DOHH2 (cell line): ENCODE measurements at regions not wholly inside any gene's neighbourhood (a gene's known extent, or its start where the extent isn't known, plus 50 kb on each side); places are given as distances from the start of the nearest gene placed in this dataset.
"Not testable (repeated sequence)": the region's sequence is repeated elsewhere in the genome, so short reads cannot be mapped to it uniquely, and the experiment has no call there.

ENCODE experiments used
- H3F3A ChIP-seq: fragments of 200-600 bp; sonication (generic), shearing (Covaris generic); 2 replicates; pipeline ENCODE4 v1.6.0; 2016; ENCODE audit warnings: antibody characterized with exemption, mild to moderate bottlenecking; ENCODE audit not compliant: control insufficient read depth, insufficient read depth
- H3K27ac ChIP-seq: fragments of 200-600 bp; sonication (generic); 2 replicates; pipeline ENCODE4 v1.5.1; 2014; ENCODE audit warnings: low read depth, mild to moderate bottlenecking, low read length, moderate library complexity
- H3K27me3 ChIP-seq: fragments of 200-600 bp; sonication (generic); 2 replicates; pipeline ENCODE4 v1.6.1; 2014; ENCODE audit warnings: mild to moderate bottlenecking, low read length, mixed read lengths; ENCODE audit not compliant: control insufficient read depth
- H3K36me3 ChIP-seq: fragments of 200-600 bp; sonication (generic); 2 replicates; pipeline ENCODE4 v1.6.1; 2014; ENCODE audit warnings: mild to moderate bottlenecking, low read length, moderate library complexity, mixed read lengths; ENCODE audit not compliant: control insufficient read depth
- H3K4me1 ChIP-seq: fragments of 200-600 bp; sonication (generic); 2 replicates; pipeline ENCODE4 v1.6.1; 2014; ENCODE audit warnings: mild to moderate bottlenecking, low read length, mixed read lengths; ENCODE audit not compliant: control insufficient read depth
- H3K4me2 ChIP-seq: fragments of 200-600 bp; sonication (generic); 2 replicates; pipeline ENCODE4 v1.6.0; 2014; ENCODE audit warnings: mild to moderate bottlenecking, low read length, moderate library complexity
- H3K4me3 ChIP-seq: fragments of 200-600 bp; sonication (generic); 2 replicates; pipeline ENCODE4 v1.5.1; 2014; ENCODE audit warnings: mild to moderate bottlenecking, low read length, mixed read lengths
- H3K79me2 ChIP-seq: fragments of 200-600 bp; sonication (generic); 2 replicates; pipeline ENCODE4 v1.6.1; 2014; ENCODE audit warnings: mild to moderate bottlenecking, low read length, mixed read lengths; ENCODE audit not compliant: control insufficient read depth
- H3K9me2 ChIP-seq: fragments of 200-600 bp; sonication (generic); replicated peaks from 2 replicates; pipeline ENCODE4 v1.6.1; 2014; ENCODE audit warnings: mild to moderate bottlenecking, low read length, mixed read lengths; ENCODE audit not compliant: control insufficient read depth
- H3K9me3 ChIP-seq: fragments of 200-600 bp; sonication (generic); 2 replicates; pipeline ENCODE4 v1.6.1; 2014; ENCODE audit warnings: antibody characterized with exemption, low read length, mixed read lengths; ENCODE audit not compliant: control insufficient read depth, insufficient read depth
- H4K20me1 ChIP-seq: fragments of 200-600 bp; sonication (generic); 2 replicates; pipeline ENCODE4 v1.6.0; 2014; ENCODE audit warnings: low read depth, mild to moderate bottlenecking, antibody characterized with exemption, low read length, moderate library complexity; ENCODE audit not compliant: control insufficient read depth, insufficient read depth
- CTCF ChIP-seq: fragments of 200-600 bp; sonication (generic); IDR thresholded peaks from one replicate; pipeline ENCODE4 v1.5.1; 2014; ENCODE audit warnings: antibody characterized with exemption, mild to moderate bottlenecking, low read depth, low read length; ENCODE audit not compliant: poor library complexity, severe bottlenecking
- EZH2phosphoT487 ChIP-seq: fragments of 200-600 bp; sonication (generic); IDR thresholded peaks from 2 replicates; pipeline ENCODE4 v1.6.1; 2017; ENCODE audit warnings: borderline replicate concordance, mild to moderate bottlenecking, antibody characterized with exemption, low read length, moderate library complexity, mixed read lengths

GRCh38 chr12:124160097-124160756 is 134.7 kb upstream of the RFLNA start:
- H3K4me1 ChIP-seq, result no peaks in the 10 kb centered on the region

GRCh38 chr12:124161402-124161801 is 133.5 kb upstream of the RFLNA start:
- not testable (repeated sequence) for H3K4me1 ChIP-seq, H3K27me3 ChIP-seq, H3K4me2 ChIP-seq, H4K20me1 ChIP-seq, H3K9me2 ChIP-seq, H3K27ac ChIP-seq, H3F3A ChIP-seq, H3K9me3 ChIP-seq, H3K36me3 ChIP-seq, H3K4me3 ChIP-seq, H3K79me2 ChIP-seq

More at GRCh38 chr12:124160097-124160756, 134.7 kb upstream of the RFLNA start:
- Histone ChIP-seq H3K4me2 (no peak overlapping the region), H3K27ac (no peak overlapping the region), H3K36me3 (no peaks in the 10 kb centered on the region), H3K27me3 (no peaks in the 10 kb centered on the region), H3K9me3 (no peaks in the 10 kb centered on the region), H3K9me2 (no peaks in the 10 kb centered on the region), H3K79me2 (no peaks in the 10 kb centered on the region), H3K4me3 (no peak overlapping the region), H4K20me1 (no peaks in the 10 kb centered on the region), H3F3A (no peaks in the 10 kb centered on the region)
- TF ChIP-seq EZH2phosphoT487 (no peak), CTCF (no peak)

DNA sequence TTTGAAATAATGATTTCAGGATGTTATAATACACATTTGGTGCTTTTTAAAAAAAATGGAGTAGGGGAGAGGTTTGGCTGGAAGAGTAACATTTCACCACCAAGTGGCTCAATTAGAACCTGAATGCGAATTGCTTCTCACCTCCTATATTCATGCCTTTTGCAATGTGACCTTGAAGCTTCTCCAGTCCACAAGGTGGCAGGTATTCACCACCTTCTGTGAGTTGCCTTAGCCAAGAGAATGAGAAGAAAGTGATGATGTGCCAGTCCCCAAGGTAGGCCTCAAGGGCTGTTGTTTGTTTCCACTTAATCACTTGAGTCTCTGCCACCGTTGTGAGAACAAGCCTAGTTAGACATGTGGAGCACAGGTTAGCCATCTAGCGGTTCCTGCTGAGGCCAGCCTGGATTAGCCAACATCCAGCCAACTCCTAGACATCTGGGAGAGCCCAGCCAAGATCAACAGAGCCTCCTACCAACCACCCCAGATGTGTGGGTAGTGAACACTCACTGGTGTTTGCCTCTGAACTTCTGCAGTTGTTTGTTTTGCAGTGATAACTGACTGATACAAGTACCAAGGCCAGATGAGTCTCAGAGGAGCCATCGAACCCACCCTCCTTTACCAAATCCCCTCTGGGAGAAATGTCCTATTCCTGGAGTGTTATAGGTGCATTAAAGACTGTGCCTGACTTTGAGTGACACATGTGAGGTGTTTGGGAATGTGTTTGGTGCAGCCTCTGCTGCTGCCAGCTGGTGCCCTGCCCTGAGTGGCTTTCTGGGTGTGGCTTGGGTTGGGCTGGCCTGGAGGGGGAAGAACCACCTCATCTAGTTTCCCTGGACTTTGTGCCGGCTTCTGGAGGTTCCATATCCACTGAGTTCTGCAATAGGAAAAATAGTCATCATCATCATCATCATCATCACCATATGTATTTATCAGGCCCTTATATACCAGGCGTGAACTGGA is 132.5 kb upstream of the RFLNA start:
- H3K79me2 ChIP-seq, result no peaks in the 10 kb centered on the region
- no peak overlapping the region for H3K4me3 ChIP-seq
- no peaks in the 10 kb centered on the region for H3K27me3 ChIP-seq
- no peak overlapping the region for H3K4me2 ChIP-seq
- H3K9me3 ChIP-seq, result no peaks in the 10 kb centered on the region
- H3K9me2 ChIP-seq, result no peaks in the 10 kb centered on the region
- no peaks in the 10 kb centered on the region for H4K20me1 ChIP-seq
- H3K36me3 ChIP-seq, result no peaks in the 10 kb centered on the region
- H3K4me1 ChIP-seq, result no peaks in the 10 kb centered on the region
- TF ChIP-seq CTCF (no peak), EZH2phosphoT487 (no peak)
- no peaks in the 10 kb centered on the region for H3F3A ChIP-seq
- no peak overlapping the region for H3K27ac ChIP-seq

- Histone ChIP-seq H3K4me1 (no peaks in the 10 kb centered on the region), H3K4me2 (no peak overlapping the region), H3K36me3 (no peaks in the 10 kb centered on the region), H3K27me3 (no peaks in the 10 kb centered on the region), H3F3A (no peaks in the 10 kb centered on the region), H4K20me1 (no peaks in the 10 kb centered on the region), H3K9me2 (no peaks in the 10 kb centered on the region), H3K4me3 (no peak overlapping the region), H3K79me2 (no peaks in the 10 kb centered on the region), H3K27ac (no peak overlapping the region), H3K9me3 (no peaks in the 10 kb centered on the region)
- TF ChIP-seq CTCF (no peak), EZH2phosphoT487 (no peak)
These were observed 129.2 kb upstream of the RFLNA start for GRCh38 chr12:124165695-124166094.
